NCI-H1417 (cell line): ENCODE measurements at regions not wholly inside any gene's neighbourhood (a gene's known extent, or its start where the extent isn't known, plus 50 kb on each side); places are given as distances from the start of the nearest gene placed in this dataset.

ENCODE experiments used
- DNase-seq, 3 experiments: peaks; one replicate each; lab custom pipeline; 2025; lab: John Stamatoyannopoulos, UW

DNA sequence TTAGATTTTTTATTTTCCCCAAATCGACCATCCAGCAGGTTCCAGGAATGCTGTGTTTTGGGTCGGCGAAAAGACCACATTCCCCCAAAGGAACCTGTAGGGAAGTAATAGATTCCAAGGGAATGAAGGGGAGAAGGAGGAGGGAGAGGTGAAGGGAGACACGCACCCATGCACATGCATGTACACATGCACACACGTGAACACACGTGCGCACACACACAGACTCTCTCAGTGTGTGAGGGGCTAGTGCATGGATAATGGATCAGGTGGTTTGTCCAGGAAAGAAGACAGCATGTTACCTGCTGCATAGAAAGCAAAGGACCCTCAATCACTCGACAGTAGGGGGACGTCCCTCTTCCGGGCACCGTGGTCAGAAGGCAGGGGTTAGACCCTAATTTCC lies 52.4 kb upstream of the PDE10A start:
- DNase-seq, result no peak

DNA sequence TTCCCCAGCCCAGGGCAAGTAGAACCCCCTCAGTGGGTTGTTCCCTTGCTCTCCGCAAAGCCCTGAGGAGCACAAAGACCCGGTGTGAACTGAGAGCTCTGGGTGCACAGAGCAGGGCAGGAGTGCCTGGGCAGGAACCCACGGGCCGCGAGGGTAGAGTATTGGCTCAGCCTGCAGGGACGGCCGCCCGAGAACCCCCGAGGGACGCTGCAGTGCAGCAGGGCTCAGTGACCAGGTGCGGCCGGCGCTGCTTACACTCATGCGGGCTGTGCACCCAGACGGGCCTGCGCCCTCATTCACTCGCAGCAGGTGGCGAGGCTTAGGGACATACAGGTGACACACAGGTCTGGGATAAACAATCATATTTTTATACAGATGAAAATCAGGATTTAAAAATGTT lies 51.9 kb upstream of the PDE10A start:
- no peak for DNase-seq

DNA sequence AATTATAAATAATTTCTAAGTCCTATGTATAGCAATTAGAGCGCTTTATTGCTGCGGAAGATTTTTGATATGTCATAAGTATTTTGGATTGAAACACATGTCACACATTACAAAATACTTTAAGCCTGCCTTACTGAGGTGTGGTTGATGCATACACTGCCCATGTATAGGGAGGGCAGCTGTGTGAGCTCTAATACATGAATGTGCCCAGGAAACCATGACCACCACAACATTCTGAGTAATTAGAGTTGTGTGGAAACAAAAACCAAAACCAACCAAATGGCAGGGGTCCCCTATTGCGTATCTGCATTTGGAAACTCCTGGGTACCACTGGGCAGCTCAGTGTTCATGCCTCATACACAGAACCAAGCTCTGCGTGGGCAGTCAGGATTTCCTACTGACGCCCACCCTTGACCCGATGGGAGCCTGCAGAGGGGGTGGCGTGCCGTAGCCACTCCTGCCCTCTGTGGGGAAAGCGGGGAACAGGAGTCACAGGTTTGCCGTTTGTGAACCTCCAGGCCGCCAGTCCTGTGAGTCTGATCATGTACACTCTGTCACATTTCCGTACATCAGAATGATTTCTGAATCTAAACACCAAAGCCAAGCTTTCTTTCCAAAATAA lies 50.9 kb upstream of the PDE10A start:
- no peak for DNase-seq
